Trophoblast cell (in vitro differentiated cells and primary cell): ENCODE measurements at regions not wholly inside any gene's neighbourhood (a gene's known extent, or its start where the extent isn't known, plus 50 kb on each side); places are given as distances from the start of the nearest gene placed in this dataset.

Source experiments
- DNase-seq, 2 donors: peaks; one replicate each; pipeline ENCODE4 v3.0.0-alpha.2; 2016
- H2AFZ ChIP-seq: 2 replicates; pipeline ENCODE4 v1.6.1; 2013; ENCODE audit warnings: low read length, moderate library complexity, mild to moderate bottlenecking; ENCODE audit not compliant: insufficient read depth, poor library complexity
- H2AK5ac ChIP-seq: 2 replicates; pipeline ENCODE4 v1.6.1; 2013; ENCODE audit warnings: mild to moderate bottlenecking, low read length
- H2BK120ac ChIP-seq: 2 replicates; pipeline ENCODE4 v1.6.1; 2013; ENCODE audit warnings: low read length, mild to moderate bottlenecking, moderate library complexity; ENCODE audit not compliant: insufficient read depth, poor library complexity
- H2BK12ac ChIP-seq: 2 replicates; pipeline ENCODE4 v1.6.1; 2013; ENCODE audit warnings: mild to moderate bottlenecking, low read length, moderate library complexity
- H2BK5ac ChIP-seq: 2 replicates; pipeline ENCODE4 v1.6.1; 2013; ENCODE audit warnings: low read length, low read depth, moderate library complexity, mild to moderate bottlenecking; ENCODE audit not compliant: poor library complexity
- H3K14ac ChIP-seq: 2 replicates; pipeline ENCODE4 v1.6.1; 2013; ENCODE audit warnings: mild to moderate bottlenecking, low read length
- H3K18ac ChIP-seq: 2 replicates; pipeline ENCODE4 v1.6.1; 2013; ENCODE audit warnings: mild to moderate bottlenecking, low read length
- H3K23ac ChIP-seq: 2 replicates; pipeline ENCODE4 v1.6.1; 2013; ENCODE audit warnings: low read length
- H3K27ac ChIP-seq: 2 replicates; pipeline ENCODE4 v1.5.1; 2013; ENCODE audit warnings: low read depth, mild to moderate bottlenecking, inconsistent platforms, low read length, moderate library complexity
- H3K27me3 ChIP-seq: 2 replicates; pipeline ENCODE4 v1.6.1; 2013; ENCODE audit warnings: inconsistent platforms, mild to moderate bottlenecking, low read length, moderate library complexity; ENCODE audit not compliant: insufficient read depth
- H3K36me3 ChIP-seq, 2 experiments: 1 replicate in 1 of 2; 2 replicates in 1 of 2; pipeline ENCODE4 v1.6.1; 2013; ENCODE audit warnings: low read length in 2 of 2, mild to moderate bottlenecking in 2 of 2, moderate library complexity in 1 of 2; ENCODE audit not compliant: insufficient read depth in 2 of 2, control insufficient read depth in 1 of 2
- H3K4ac ChIP-seq: 2 replicates; pipeline ENCODE4 v1.6.1; 2013; ENCODE audit warnings: low read depth, mild to moderate bottlenecking, low read length, moderate library complexity
- H3K4me1 ChIP-seq, 2 experiments: 1 replicate in 1 of 2; 2 replicates in 1 of 2; pipeline ENCODE4 v1.6.1; 2013; ENCODE audit warnings: low read length in 2 of 2, mild to moderate bottlenecking in 2 of 2, moderate library complexity in 1 of 2; ENCODE audit not compliant: insufficient read depth in 2 of 2, control insufficient read depth in 1 of 2
- H3K4me2 ChIP-seq: 2 replicates; pipeline ENCODE4 v1.6.1; 2013; ENCODE audit warnings: inconsistent platforms, mild to moderate bottlenecking, low read length, moderate library complexity
- H3K4me3 ChIP-seq: 2 replicates; pipeline ENCODE4 v1.5.1; 2013; ENCODE audit warnings: mild to moderate bottlenecking, low read depth, low read length, inconsistent platforms
- H3K79me1 ChIP-seq: one replicate; pipeline ENCODE4 v1.6.1; 2013; ENCODE audit warnings: low read length
- H3K79me2 ChIP-seq: 2 replicates; pipeline ENCODE4 v1.6.1; 2013; ENCODE audit warnings: low read length, mild to moderate bottlenecking; ENCODE audit not compliant: control insufficient read depth, insufficient read depth, poor library complexity
- H3K9ac ChIP-seq: 2 replicates; pipeline ENCODE4 v1.6.1; 2013; ENCODE audit warnings: mild to moderate bottlenecking, low read length
- H3K9me3 ChIP-seq: 2 replicates; pipeline ENCODE4 v1.6.1; 2013; ENCODE audit warnings: low read depth, mild to moderate bottlenecking, control low read depth, inconsistent platforms, low read length; ENCODE audit not compliant: insufficient read depth
- H4K12ac ChIP-seq: 2 replicates; pipeline ENCODE4 v1.6.1; 2013; ENCODE audit warnings: low read depth, mild to moderate bottlenecking, low read length, moderate library complexity
- H4K8ac ChIP-seq: 2 replicates; pipeline ENCODE4 v1.6.1; 2013; ENCODE audit warnings: low read depth, mild to moderate bottlenecking, low read length, moderate library complexity
- H4K91ac ChIP-seq: one replicate; pipeline ENCODE4 v1.6.1; 2013; ENCODE audit warnings: low read depth, mild to moderate bottlenecking, low read length, moderate library complexity
- WGBS: extraction: QIAGEN DNeasy Blood & Tissue Kit; methylation state at CpG from one replicate; pipeline ENCODE4 v1.1.7; 2013; ENCODE audit warnings: missing lambda C conversion rate; ENCODE audit not compliant: insufficient read length, insufficient coverage; ENCODE audit errors: extremely low coverage; 5-methylcytosine and 5-hydroxymethylcytosine counted together

- Histone ChIP-seq H3K27me3 (no peaks in the 10 kb centered on the region), H2AFZ (no peak overlapping the region), H4K12ac (no peak overlapping the region), H4K8ac (no peak overlapping the region), H3K9me3 (no peaks in the 10 kb centered on the region), H3K4ac (no peak overlapping the region), H3K4me2 (no peak overlapping the region), H3K27ac (no peak overlapping the region), H3K14ac (no peak overlapping the region), H3K9ac (no peak overlapping the region), H3K23ac (no peak overlapping the region), H3K79me1 (no peaks in the 10 kb centered on the region), H3K4me1 (no peaks in the 10 kb centered on the region), H2BK120ac (no peak overlapping the region), H3K4me3 (no peak overlapping the region), H4K91ac (no peak overlapping the region), H2BK5ac (no peak overlapping the region), H2BK12ac (no peak overlapping the region), H3K18ac (no peak overlapping the region), H3K79me2 (no peaks in the 10 kb centered on the region), H2AK5ac (no peak overlapping the region), H3K36me3 (no peaks in the 10 kb centered on the region)
- DNase-seq: no peak
These were observed 89.5 kb upstream of the TES start for GRCh38 chr7:116120839-116121238.

GRCh38 chr7:116122972-116123595 lies 87.3 kb upstream of the TES start:
- H3K9me3 ChIP-seq: no peaks in the 10 kb centered on the region
- H3K9ac ChIP-seq: no peak overlapping the region
- no CpG with 5 or more reads among the region's 3 CpGs for WGBS

GRCh38 chr7:116128139-116128538 lies 82.2 kb upstream of the TES start:
- no peak overlapping the region for H3K18ac ChIP-seq
- H3K14ac ChIP-seq: no peak overlapping the region
- H4K91ac ChIP-seq: no peak overlapping the region
- no peak overlapping the region for H3K4me2 ChIP-seq
- no peaks in the 10 kb centered on the region for H3K27me3 ChIP-seq
- H2BK120ac ChIP-seq: no peak overlapping the region
- no peak overlapping the region for H3K4ac ChIP-seq
- H3K9ac ChIP-seq: no peak overlapping the region
- H2AFZ ChIP-seq: no peak overlapping the region
- H3K4me3 ChIP-seq: no peak overlapping the region
- no peaks in the 10 kb centered on the region for H3K36me3 ChIP-seq
- no peak for DNase-seq
- H3K4me1 ChIP-seq: no peaks in the 10 kb centered on the region
- no peak overlapping the region for H3K27ac ChIP-seq
- WGBS: no CpG with 5 or more reads among the region's 2 CpGs
- H3K79me1 ChIP-seq: no peaks in the 10 kb centered on the region
- H3K79me2 ChIP-seq: no peaks in the 10 kb centered on the region
- H2BK12ac ChIP-seq: no peak overlapping the region
- H4K8ac ChIP-seq: no peak overlapping the region
- H2BK5ac ChIP-seq: no peak overlapping the region
- H3K9me3 ChIP-seq: no peaks in the 10 kb centered on the region
- H2AK5ac ChIP-seq: no peak overlapping the region
- H3K23ac ChIP-seq: no peak overlapping the region
- H4K12ac ChIP-seq: no peak overlapping the region

More at GRCh38 chr7:116122972-116123595, 87.3 kb upstream of the TES start:
- H2BK12ac ChIP-seq: no peak overlapping the region
- H4K8ac ChIP-seq: no peak overlapping the region
- H3K23ac ChIP-seq: no peak overlapping the region
- no peak overlapping the region for H3K18ac ChIP-seq
- H3K36me3 ChIP-seq: no peaks in the 10 kb centered on the region
- H3K27me3 ChIP-seq: no peaks in the 10 kb centered on the region
- no peak overlapping the region for H4K91ac ChIP-seq
- H3K4ac ChIP-seq: no peak overlapping the region
- H4K12ac ChIP-seq: no peak overlapping the region
- H2BK120ac ChIP-seq: no peak overlapping the region
- no peak overlapping the region for H3K27ac ChIP-seq
- H2BK5ac ChIP-seq: no peak overlapping the region
- H3K4me1 ChIP-seq: no peaks in the 10 kb centered on the region
- no peak overlapping the region for H2AFZ ChIP-seq
- H3K79me1 ChIP-seq: no peaks in the 10 kb centered on the region
- no peak overlapping the region for H3K4me2 ChIP-seq
- H2AK5ac ChIP-seq: no peak overlapping the region
- no peaks in the 10 kb centered on the region for H3K79me2 ChIP-seq
- H3K14ac ChIP-seq: no peak overlapping the region
- H3K4me3 ChIP-seq: no peak overlapping the region
- peak; percentile 8 to 63 for DNase-seq

GRCh38 chr7:116135306-116135705 lies 75.0 kb upstream of the TES start:
- no peak overlapping the region for H3K4me2 ChIP-seq
- no peak for DNase-seq
- H3K9ac ChIP-seq: no peak overlapping the region
- no peak overlapping the region for H3K27ac ChIP-seq
- no peak overlapping the region for H4K12ac ChIP-seq
- H3K14ac ChIP-seq: no peak overlapping the region
- no peak overlapping the region for H2AFZ ChIP-seq
- no peak overlapping the region for H3K4ac ChIP-seq
- H3K79me1 ChIP-seq: no peaks in the 10 kb centered on the region
- no peak overlapping the region for H3K4me3 ChIP-seq
- H3K23ac ChIP-seq: no peak overlapping the region
- no peak overlapping the region for H2BK5ac ChIP-seq
- no peak overlapping the region for H4K8ac ChIP-seq
- no CpG with 5 or more reads among the region's 4 CpGs for WGBS
- H3K36me3 ChIP-seq: no peaks in the 10 kb centered on the region
- H3K27me3 ChIP-seq: no peaks in the 10 kb centered on the region
- no peaks in the 10 kb centered on the region for H3K4me1 ChIP-seq
- H4K91ac ChIP-seq: no peak overlapping the region
- H2BK120ac ChIP-seq: no peak overlapping the region
- H3K9me3 ChIP-seq: no peaks in the 10 kb centered on the region
- H3K18ac ChIP-seq: no peak overlapping the region
- no peak overlapping the region for H2BK12ac ChIP-seq
- H3K79me2 ChIP-seq: no peaks in the 10 kb centered on the region
- no peak overlapping the region for H2AK5ac ChIP-seq
